Activated B cell treated with CpG ODN at 0.5 μM for 24 hours (primary cell): ENCODE measurements at regions not wholly inside any gene's neighbourhood (a gene's known extent, or its start where the extent isn't known, plus 50 kb on each side); places are given as distances from the start of the nearest gene placed in this dataset.

Source experiments
- ATAC-seq: fragments of 200-7000 bp; cut with Tn5 transposase; one replicate; pipeline ENCODE4 v1.10.0; 2021; ENCODE audit warnings: low read depth, mild to moderate bottlenecking, moderate library complexity
- CTCF ChIA-PET: fragments of 350-600 bp; sonication (Branson Sonifier 250); formaldehyde crosslinking; loops from one replicate; lab custom pipeline; 2021; ENCODE audit warnings: antibody characterized with exemption; lab: Charles Lee
- POLR2A ChIA-PET: fragments of 350-600 bp; sonication (Branson Sonifier 250); formaldehyde crosslinking; loops from one replicate; lab custom pipeline; 2021; ENCODE audit warnings: antibody characterized with exemption; lab: Charles Lee
- DNase-seq: peaks from one replicate; pipeline ENCODE4 v3.0.0; 2022
- H3K27ac Mint-ChIP-seq: one replicate; pipeline ENCODE4 v1.8.0; 2020; ENCODE audit warnings: mixed read lengths
- H3K27me3 Mint-ChIP-seq: one replicate; pipeline ENCODE4 v1.8.0; 2021; ENCODE audit warnings: mixed read lengths
- H3K36me3 Mint-ChIP-seq: one replicate; pipeline ENCODE4 v1.8.0; 2021; ENCODE audit warnings: low read depth, mixed read lengths
- H3K4me1 Mint-ChIP-seq: one replicate; pipeline ENCODE4 v1.8.0; 2021; ENCODE audit warnings: mixed read lengths
- H3K4me3 Mint-ChIP-seq: one replicate; pipeline ENCODE4 v1.8.0; 2020; ENCODE audit warnings: mild to moderate bottlenecking, mixed read lengths
- H3K9me3 Mint-ChIP-seq: one replicate; pipeline ENCODE4 v1.8.0; 2020; ENCODE audit warnings: mixed read lengths
- intact Hi-C: fragments of 100-400 bp; cut with micrococcal nuclease; formaldehyde crosslinking; loops from one replicate; pipeline ENCODE4 v1.15.1; 2024
- TF ChIP-seq, protein P1 (sequence below): fragments of 200-600 bp; IDR thresholded peaks from one replicate; pipeline ENCODE4 v1.8.0; 2022; ENCODE audit warnings: antibody characterized with exemption, mild to moderate bottlenecking

DNA sequence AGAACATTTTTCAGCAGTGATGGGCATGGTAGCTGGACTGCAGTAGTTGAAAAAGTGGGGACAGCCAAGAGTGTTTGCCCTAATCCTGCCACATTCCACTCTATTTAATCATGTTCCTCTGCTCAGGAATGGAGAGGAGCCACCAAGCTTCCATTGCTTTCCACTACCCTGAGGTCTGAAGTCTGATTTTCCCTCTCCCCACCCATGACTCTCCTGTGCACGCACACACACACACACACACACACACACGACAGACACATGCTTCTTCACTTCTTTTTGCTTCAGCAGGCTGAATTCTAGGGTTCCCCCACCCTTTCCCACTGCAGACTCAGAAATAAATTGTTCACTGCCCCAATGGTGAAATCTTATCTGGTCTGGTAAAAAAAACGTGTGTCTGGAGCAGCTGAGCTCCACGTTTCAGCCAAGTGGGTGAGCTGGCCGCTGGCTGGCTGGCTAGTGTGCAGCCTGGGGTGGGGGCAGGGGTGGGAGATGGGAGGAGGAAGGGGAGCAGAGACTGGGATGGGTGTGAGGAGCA lies 142.7 kb upstream of the NALF2 start:
- Mint-ChIP-seq H3K4me1 (no peaks in the 10 kb centered on the region), H3K36me3 (no peaks in the 10 kb centered on the region), H3K4me3 (no peak overlapping the region), H3K27ac (no peak overlapping the region), H3K27me3 (no peaks in the 10 kb centered on the region), H3K9me3 (no peaks in the 10 kb centered on the region)
- ATAC-seq (no peak), DNase-seq (no peak)
- intact Hi-C loops: no loop called here
- TF ChIP-seq, protein P1, sequence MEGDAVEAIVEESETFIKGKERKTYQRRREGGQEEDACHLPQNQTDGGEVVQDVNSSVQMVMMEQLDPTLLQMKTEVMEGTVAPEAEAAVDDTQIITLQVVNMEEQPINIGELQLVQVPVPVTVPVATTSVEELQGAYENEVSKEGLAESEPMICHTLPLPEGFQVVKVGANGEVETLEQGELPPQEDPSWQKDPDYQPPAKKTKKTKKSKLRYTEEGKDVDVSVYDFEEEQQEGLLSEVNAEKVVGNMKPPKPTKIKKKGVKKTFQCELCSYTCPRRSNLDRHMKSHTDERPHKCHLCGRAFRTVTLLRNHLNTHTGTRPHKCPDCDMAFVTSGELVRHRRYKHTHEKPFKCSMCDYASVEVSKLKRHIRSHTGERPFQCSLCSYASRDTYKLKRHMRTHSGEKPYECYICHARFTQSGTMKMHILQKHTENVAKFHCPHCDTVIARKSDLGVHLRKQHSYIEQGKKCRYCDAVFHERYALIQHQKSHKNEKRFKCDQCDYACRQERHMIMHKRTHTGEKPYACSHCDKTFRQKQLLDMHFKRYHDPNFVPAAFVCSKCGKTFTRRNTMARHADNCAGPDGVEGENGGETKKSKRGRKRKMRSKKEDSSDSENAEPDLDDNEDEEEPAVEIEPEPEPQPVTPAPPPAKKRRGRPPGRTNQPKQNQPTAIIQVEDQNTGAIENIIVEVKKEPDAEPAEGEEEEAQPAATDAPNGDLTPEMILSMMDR: no peak
- CTCF ChIA-PET: no interaction called here
- POLR2A ChIA-PET: no interaction called here

DNA sequence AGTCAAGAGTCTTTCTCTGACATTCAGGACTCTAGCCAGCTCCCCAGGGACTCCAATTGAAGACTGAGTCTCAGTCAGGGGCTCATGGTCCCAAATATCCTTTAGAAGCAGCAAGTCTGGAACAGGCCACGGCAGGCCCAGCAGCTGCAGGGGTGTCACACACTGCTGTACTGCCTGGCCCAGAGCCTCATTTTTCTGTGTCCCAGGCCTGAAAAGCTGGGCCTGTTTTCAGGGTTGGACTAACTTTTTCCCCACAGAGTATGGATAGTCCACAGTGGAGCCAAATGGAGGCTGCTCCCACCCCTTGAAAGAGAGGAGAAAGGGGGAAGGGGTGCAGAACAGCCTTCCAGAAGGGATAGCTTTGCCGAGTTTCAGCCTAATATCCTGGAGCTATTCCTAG lies 146.8 kb upstream of the NALF2 start:
- POLR2A ChIA-PET: no interaction called here
- TF ChIP-seq, protein P1: no peak
- ATAC-seq: no peak

DNA sequence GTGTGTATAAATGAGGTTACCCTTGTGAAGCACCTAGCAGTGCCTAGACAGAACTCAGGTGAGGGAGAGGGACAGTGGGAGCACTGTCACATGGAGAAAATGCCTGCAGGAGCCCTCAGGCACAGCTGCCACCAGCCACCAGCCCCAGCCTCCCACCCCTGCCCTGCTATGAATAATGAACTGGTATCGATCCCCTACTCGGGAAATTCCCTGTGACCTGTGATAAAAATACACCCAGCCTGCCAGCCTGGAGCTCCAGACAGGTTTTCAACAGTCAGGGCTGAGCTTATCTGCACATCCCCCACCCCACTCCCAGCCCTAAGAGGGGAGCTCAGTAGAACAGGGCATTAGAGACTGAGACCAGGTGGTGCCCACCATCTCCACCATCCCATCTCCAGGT lies 159.6 kb upstream of the PJA1 start:
- CTCF ChIA-PET: no interaction called here

More for the DNA sequence above, 146.8 kb upstream of the NALF2 start:
- CTCF ChIA-PET: no interaction called here
- Mint-ChIP-seq H3K27me3 (no peaks in the 10 kb centered on the region), H3K36me3 (no peaks in the 10 kb centered on the region), H3K9me3 (peaks cover 7% of the 10 kb centered on the region), H3K4me1 (no peaks in the 10 kb centered on the region), H3K4me3 (no peak overlapping the region), H3K27ac (no peak overlapping the region)
- intact Hi-C loops: no loop called here
- no peak for DNase-seq

DNA sequence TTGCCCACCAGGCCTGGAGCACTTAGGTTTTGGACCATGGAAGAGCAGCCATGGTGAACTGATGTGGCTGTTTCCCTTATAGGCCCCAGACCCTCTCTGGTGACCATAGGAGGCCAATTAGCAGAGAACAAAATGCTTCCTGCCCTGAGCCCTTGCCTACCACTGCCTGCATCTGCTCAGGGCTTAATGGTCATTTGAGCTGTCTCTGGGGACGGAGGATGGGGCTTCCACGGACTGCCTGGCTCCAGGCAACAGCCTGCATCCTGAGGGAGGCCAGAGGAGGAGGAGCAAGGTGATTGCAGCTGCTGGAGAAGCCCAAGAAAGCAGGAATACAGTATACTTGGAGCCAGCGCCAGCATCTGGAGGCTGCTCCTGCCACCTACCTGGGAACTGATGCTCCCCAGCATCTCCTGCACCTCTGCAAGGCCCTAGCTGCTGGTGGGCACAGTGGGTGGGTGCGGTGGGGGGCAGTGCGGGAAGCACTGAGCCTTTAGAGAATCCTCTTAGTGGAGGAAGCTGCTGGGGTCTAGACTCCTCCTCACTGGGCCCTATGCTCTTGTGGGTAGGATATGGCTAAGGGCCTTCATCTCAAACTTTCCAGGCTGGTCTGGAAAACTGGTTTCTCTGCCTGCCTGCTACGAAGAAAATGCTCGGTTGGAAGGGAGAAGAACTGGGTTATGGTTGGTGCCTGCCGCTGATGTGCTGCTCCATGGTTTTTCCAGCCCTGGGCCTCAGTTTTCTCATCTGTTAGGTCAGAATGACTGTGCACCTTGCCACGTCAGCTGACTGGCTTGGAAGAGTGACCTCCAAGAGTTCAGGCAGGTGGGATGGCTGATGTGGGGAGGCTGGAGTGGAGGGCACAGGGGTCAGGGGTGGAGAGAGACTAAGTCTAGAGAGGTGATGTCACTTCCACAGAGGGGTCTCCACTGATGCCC lies 158.8 kb upstream of the PJA1 start:
- Mint-ChIP-seq H3K4me3 (no peak overlapping the region), H3K27ac (no peak overlapping the region), H3K4me1 (no peaks in the 10 kb centered on the region), H3K27me3 (no peaks in the 10 kb centered on the region), H3K36me3 (no peaks in the 10 kb centered on the region), H3K9me3 (peaks cover 4% of the 10 kb centered on the region)
- DNase-seq (no peak), ATAC-seq (no peak)
- ChIA-PET POLR2A (no interaction called here), CTCF (no interaction called here)
- TF ChIP-seq, protein P1: no peak
- intact Hi-C loops: no loop called here

More for the DNA sequence above, 159.6 kb upstream of the PJA1 start:
- TF ChIP-seq, protein P1: no peak
- H3K9me3 Mint-ChIP-seq: peaks cover 4% of the 10 kb centered on the region
- H3K36me3 Mint-ChIP-seq: no peaks in the 10 kb centered on the region
- DNase-seq (no peak), ATAC-seq (no peak)
- intact Hi-C loops: no loop called here
- no peaks in the 10 kb centered on the region for H3K4me1 Mint-ChIP-seq
- H3K27me3 Mint-ChIP-seq: no peaks in the 10 kb centered on the region
- H3K27ac Mint-ChIP-seq: no peak overlapping the region
- POLR2A ChIA-PET: no interaction called here
- H3K4me3 Mint-ChIP-seq: no peak overlapping the region

DNA sequence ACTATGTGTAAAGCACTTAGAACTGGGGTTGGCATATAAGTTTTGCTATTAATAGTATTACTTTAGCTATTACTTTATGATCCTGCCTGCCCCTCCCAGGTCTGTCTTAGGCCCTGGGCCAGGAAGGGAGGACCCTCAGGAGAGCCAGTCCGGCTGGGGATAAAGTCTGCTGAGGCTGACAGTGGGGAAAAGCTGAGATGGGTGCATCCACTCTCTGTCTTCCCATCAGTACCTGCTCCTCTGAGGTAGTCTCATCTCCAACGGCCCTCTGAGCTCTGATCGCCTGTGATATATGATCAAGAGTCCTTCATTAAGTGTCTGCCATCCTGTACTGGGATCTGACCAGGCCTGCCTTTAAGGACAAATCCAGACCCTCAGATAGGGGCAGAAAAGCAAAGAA lies 156.5 kb upstream of the PJA1 start:
- Mint-ChIP-seq H3K4me3 (no peak overlapping the region), H3K9me3 (no peaks in the 10 kb centered on the region), H3K27ac (no peak overlapping the region), H3K4me1 (no peaks in the 10 kb centered on the region), H3K27me3 (no peaks in the 10 kb centered on the region), H3K36me3 (no peaks in the 10 kb centered on the region)
- POLR2A ChIA-PET: no interaction called here
- CTCF ChIA-PET: no interaction called here
- TF ChIP-seq, protein P1: no peak
- intact Hi-C loops: no loop called here
- ATAC-seq (no peak), DNase-seq (no peak)
